CD4-positive, alpha-beta T cell (primary cell): ENCODE measurements at regions not wholly inside any gene's neighbourhood (a gene's known extent, or its start where the extent isn't known, plus 50 kb on each side); places are given as distances from the start of the nearest gene placed in this dataset.

Source experiments
- ATAC-seq: fragments of 200-7000 bp; cut with Tn5 transposase; one replicate; pipeline ENCODE4 v1.10.0; 2022; ENCODE audit warnings: mild to moderate bottlenecking; ENCODE audit not compliant: poor library complexity
- CTCF ChIA-PET: fragments of 350-600 bp; sonication (Branson Sonifier 250); formaldehyde crosslinking; loops from one replicate; lab custom pipeline; 2021; ENCODE audit warnings: antibody characterized with exemption, inconsistent platforms; lab: Charles Lee
- POLR2A ChIA-PET: fragments of 350-600 bp; sonication (Branson Sonifier 250); formaldehyde crosslinking; loops from one replicate; lab custom pipeline; 2021; ENCODE audit warnings: antibody characterized with exemption, inconsistent platforms; lab: Charles Lee
- DNase-seq, 14 experiments: peaks; one replicate each; pipeline ENCODE4 v3.0.0-alpha.2; 2013 to 2020; ENCODE audit warnings: mixed read lengths in 2 of 14
- H3K27ac ChIP-seq, 2 donors: one replicate each; pipeline versions ENCODE4 v1.5.1 to v1.7.0; 2013; ENCODE audit warnings: low read length in 2 of 2, low read depth in 1 of 2, mild to moderate bottlenecking in 1 of 2
- H3K27me3 ChIP-seq, 2 experiments: 1 replicate in 1 of 2; 2 replicates in 1 of 2; pipeline versions ENCODE4 v1.6.1 to v1.7.0; 2013; ENCODE audit warnings: low read length in 2 of 2, control low read depth in 1 of 2, mild to moderate bottlenecking in 1 of 2, moderate library complexity in 1 of 2; ENCODE audit not compliant: insufficient read depth in 2 of 2, control insufficient read depth in 1 of 2
- H3K36me3 ChIP-seq: one replicate; pipeline ENCODE4 v1.6.1; 2013; ENCODE audit warnings: low read length, control low read depth; ENCODE audit not compliant: insufficient read depth
- H3K4me1 ChIP-seq: one replicate; pipeline ENCODE4 v1.6.1; 2013; ENCODE audit warnings: low read length, control low read depth; ENCODE audit not compliant: insufficient read depth
- H3K4me3 ChIP-seq: one replicate; pipeline ENCODE4 v1.5.1; 2013; ENCODE audit warnings: mild to moderate bottlenecking, low read length, moderate library complexity
- H3K9me3 ChIP-seq, 2 experiments: 1 replicate in 1 of 2; 2 replicates in 1 of 2; pipeline versions ENCODE4 v1.6.1 to v1.7.0; 2013; ENCODE audit warnings: low read length in 2 of 2, mild to moderate bottlenecking in 2 of 2, control low read depth in 1 of 2, moderate library complexity in 1 of 2; ENCODE audit not compliant: control insufficient read depth in 1 of 2, insufficient read depth in 1 of 2
- H3K27ac Mint-ChIP-seq: one replicate; pipeline ENCODE4 v1.8.0; 2020; ENCODE audit warnings: mixed read lengths
- H3K27me3 Mint-ChIP-seq: one replicate; pipeline ENCODE4 v1.8.0; 2021; ENCODE audit warnings: mixed read lengths
- H3K36me3 Mint-ChIP-seq: one replicate; pipeline ENCODE4 v1.8.0; 2021; ENCODE audit warnings: low read depth, mixed read lengths
- H3K4me1 Mint-ChIP-seq: one replicate; pipeline ENCODE4 v1.8.0; 2021; ENCODE audit warnings: low read depth, mixed read lengths
- H3K4me3 Mint-ChIP-seq: one replicate; pipeline ENCODE4 v1.8.0; 2020; ENCODE audit warnings: mild to moderate bottlenecking, mixed read lengths
- H3K9me3 Mint-ChIP-seq: one replicate; pipeline ENCODE4 v1.8.0; 2020; ENCODE audit warnings: mixed read lengths
- CTCF ChIP-seq: fragments of 200-600 bp; IDR thresholded peaks from one replicate; pipeline ENCODE4 v1.8.0; 2022; ENCODE audit warnings: antibody characterized with exemption, mild to moderate bottlenecking
- intact Hi-C, 2 experiments: fragments of 100-400 bp; cut with DNase I in 1 of 2; cut with micrococcal nuclease in 1 of 2; formaldehyde crosslinking; loops; one replicate each; pipeline versions ENCODE4 v1.15.1 to v1.9.0; 2023 to 2025; cut with DNase I, micrococcal nuclease

DNA sequence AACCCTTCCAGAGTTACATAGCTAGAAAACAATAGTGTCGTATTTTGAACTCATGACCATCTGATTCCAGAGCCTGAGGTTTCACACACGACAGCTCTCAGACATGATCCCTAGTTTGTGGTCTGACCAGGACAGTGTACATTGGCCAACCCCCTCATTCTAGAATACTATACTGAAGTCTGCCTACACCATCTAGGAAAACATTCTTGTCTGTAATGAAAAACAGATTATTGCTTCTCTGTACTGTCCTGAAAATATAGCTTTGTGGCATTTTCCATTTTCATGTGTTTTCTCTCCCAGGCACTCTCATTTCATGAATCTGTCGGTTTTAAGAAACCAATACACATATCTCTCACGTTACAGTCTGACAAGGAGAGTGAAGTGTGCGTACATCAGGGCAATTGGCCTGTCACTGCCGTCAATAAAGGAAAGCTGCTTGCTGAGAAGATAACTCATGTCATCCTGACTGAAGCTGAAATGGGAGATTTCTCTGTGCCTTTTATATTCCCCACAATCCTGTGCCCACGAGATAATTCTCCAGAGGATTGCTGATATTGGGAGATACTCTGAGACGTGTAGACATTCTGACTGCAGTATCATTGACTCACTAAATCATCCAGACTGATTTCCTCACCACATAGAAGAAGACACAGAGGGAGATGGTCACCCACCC, 585.6 kb downstream of the PLPP3 start:
- H3K4me1 ChIP-seq, result no peaks in the 10 kb centered on the region
- ATAC-seq (no peak), DNase-seq (no peak)
- H3K9me3 ChIP-seq, result peaks cover 0 to 5% of the 10 kb centered on the region in 2 experiments
- no peaks in the 10 kb centered on the region for H3K4me1 Mint-ChIP-seq
- no peak overlapping the region for H3K27ac Mint-ChIP-seq
- peaks cover 4% of the 10 kb centered on the region for H3K27me3 Mint-ChIP-seq
- no peaks in the 10 kb centered on the region for H3K36me3 ChIP-seq
- H3K36me3 Mint-ChIP-seq, result no peaks in the 10 kb centered on the region
- TF ChIP-seq CTCF, result no peak
- no peak overlapping the region for H3K27ac ChIP-seq
- H3K4me3 ChIP-seq, result no peak overlapping the region
- intact Hi-C loops, result no loop called here
- no peaks in the 10 kb centered on the region for H3K27me3 ChIP-seq
- POLR2A ChIA-PET, result no interaction called here
- CTCF ChIA-PET, result no interaction called here
- no peak overlapping the region for H3K4me3 Mint-ChIP-seq
- peaks cover 2% of the 10 kb centered on the region for H3K9me3 Mint-ChIP-seq

- Mint-ChIP-seq H3K27ac (no peak overlapping the region), H3K4me1 (no peaks in the 10 kb centered on the region)
- no peak for ATAC-seq
Observed at GRCh38 chr1:55990007-55990406, 589.4 kb downstream of the PLPP3 start.

DNA sequence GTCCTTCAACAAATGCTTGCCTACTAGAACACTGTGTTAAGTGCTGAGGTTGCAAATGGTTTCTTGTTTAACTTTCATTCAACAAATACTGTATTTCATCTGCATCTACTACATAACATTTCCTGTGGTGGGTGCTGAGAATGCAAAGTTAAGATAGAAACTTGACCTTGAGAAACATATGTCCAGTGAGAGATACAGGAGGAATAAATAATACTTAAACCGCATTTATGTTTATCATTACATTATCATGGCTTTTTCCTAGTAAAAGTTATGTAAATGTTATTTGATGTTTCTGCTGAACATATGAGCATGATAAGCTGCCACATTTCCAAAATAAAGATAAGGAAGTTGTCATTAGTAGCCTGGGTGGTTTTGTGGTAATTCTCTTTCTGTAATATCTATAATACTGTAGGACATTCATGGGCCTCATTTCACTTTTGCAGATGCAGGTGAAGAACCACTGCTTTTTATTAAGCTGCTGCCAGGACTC, 590.4 kb downstream of the PLPP3 start:
- no peaks in the 10 kb centered on the region for H3K36me3 Mint-ChIP-seq
- no peak for ATAC-seq
- Histone ChIP-seq H3K36me3 (no peaks in the 10 kb centered on the region), H3K27me3 (no peaks in the 10 kb centered on the region), H3K9me3 (peaks cover 0 to 5% of the 10 kb centered on the region in 2 experiments), H3K27ac (no peak overlapping the region), H3K4me1 (no peaks in the 10 kb centered on the region), H3K4me3 (no peak overlapping the region)
- H3K4me3 Mint-ChIP-seq, result no peak overlapping the region
- POLR2A ChIA-PET, result no interaction called here
- H3K27me3 Mint-ChIP-seq, result peaks cover 4% of the 10 kb centered on the region
- no peak overlapping the region for H3K27ac Mint-ChIP-seq
- intact Hi-C loops, result no loop called here
- no peaks in the 10 kb centered on the region for H3K4me1 Mint-ChIP-seq
- H3K9me3 Mint-ChIP-seq, result peaks cover 2% of the 10 kb centered on the region
- CTCF ChIA-PET, result no interaction called here
- no peak for TF ChIP-seq CTCF
- DNase-seq, result no peak

More at GRCh38 chr1:55990007-55990406, 589.4 kb downstream of the PLPP3 start:
- Histone ChIP-seq H3K4me1 (no peaks in the 10 kb centered on the region), H3K27ac (no peak overlapping the region), H3K4me3 (no peak overlapping the region), H3K27me3 (no peaks in the 10 kb centered on the region), H3K36me3 (no peaks in the 10 kb centered on the region), H3K9me3 (peaks cover 0 to 8% of the 10 kb centered on the region in 2 experiments)
- H3K4me3 Mint-ChIP-seq, result no peak overlapping the region
- ChIA-PET CTCF (no interaction called here), POLR2A (no interaction called here)
- peaks cover 4% of the 10 kb centered on the region for H3K27me3 Mint-ChIP-seq
- DNase-seq, result no peak
- TF ChIP-seq CTCF, result no peak
- H3K9me3 Mint-ChIP-seq, result peaks cover 2% of the 10 kb centered on the region
- no peaks in the 10 kb centered on the region for H3K36me3 Mint-ChIP-seq
- intact Hi-C loops, result no loop called here
